HCT116 (cell line): ENCODE measurements at regions not wholly inside any gene's neighbourhood (a gene's known extent, or its start where the extent isn't known, plus 50 kb on each side); places are given as distances from the start of the nearest gene placed in this dataset.

Source experiments
- EZH2 ChIP-seq: fragments of 200-600 bp; sonication (generic); IDR thresholded peaks from 2 replicates; pipeline ENCODE4 v1.6.1; 2017; ENCODE audit warnings: antibody characterized with exemption, mixed run types
- EZH2phosphoT487 ChIP-seq: fragments of 200-600 bp; IDR thresholded peaks from 2 replicates; pipeline ENCODE4 v1.6.1; 2018; ENCODE audit warnings: antibody characterized with exemption, borderline replicate concordance
- JUND ChIP-seq: IDR thresholded peaks from 2 replicates; pipeline ENCODE4 v1.6.1; 2012
- POLR2A ChIP-seq: IDR thresholded peaks from 2 replicates; pipeline ENCODE4 v1.7.0; 2011; ENCODE audit warnings: borderline replicate concordance; ENCODE audit not compliant: insufficient read depth, insufficient read length; ENCODE audit errors: extremely low read depth
- POLR2AphosphoS5 ChIP-seq: IDR thresholded peaks from 2 replicates; pipeline ENCODE4 v1.6.1; 2011; ENCODE audit warnings: mild to moderate bottlenecking, low read depth, low read length, moderate library complexity
- SIN3A ChIP-seq: IDR thresholded peaks from 2 replicates; pipeline ENCODE4 v1.6.1; 2012; ENCODE audit warnings: low read depth
- SP1 ChIP-seq: IDR thresholded peaks from 2 replicates; pipeline ENCODE4 v1.6.1; 2012; ENCODE audit warnings: low read depth
- YY1 ChIP-seq: IDR thresholded peaks from 2 replicates; pipeline ENCODE4 v1.6.1; 2011; ENCODE audit warnings: low read length, low read depth, moderate library complexity, mild to moderate bottlenecking; ENCODE audit not compliant: insufficient replicate concordance; ENCODE audit errors: extremely low read depth
- TF ChIP-seq, protein P1 (sequence below), 3 experiments: fragments of 200-600 bp in 1 of 3; sonication (generic) in 1 of 3; IDR thresholded peaks in 2 of 3; conservative IDR thresholded peaks in 1 of 3; 2 replicates each; pipeline ENCODE4 v1.5.1; 2012 to 2017; ENCODE audit warnings: low read depth in 2 of 3, low read length in 2 of 3, antibody characterized with exemption in 1 of 3, borderline replicate concordance in 1 of 3, control low read depth in 1 of 3, mild to moderate bottlenecking in 1 of 3, mixed read lengths in 1 of 3, mixed run types in 1 of 3, moderate library complexity in 1 of 3; ENCODE audit not compliant: insufficient read depth in 1 of 3
- TF ChIP-seq, protein P2 (sequence below): IDR thresholded peaks from 2 replicates; pipeline ENCODE4 v1.6.1; 2012; ENCODE audit warnings: low read depth
- TF ChIP-seq, protein P3 (sequence below): IDR thresholded peaks from 2 replicates; pipeline ENCODE4 v1.6.1; 2012
- TF ChIP-seq, protein P4 (sequence below): IDR thresholded peaks from 2 replicates; pipeline ENCODE4 v1.6.1; 2012

DNA sequence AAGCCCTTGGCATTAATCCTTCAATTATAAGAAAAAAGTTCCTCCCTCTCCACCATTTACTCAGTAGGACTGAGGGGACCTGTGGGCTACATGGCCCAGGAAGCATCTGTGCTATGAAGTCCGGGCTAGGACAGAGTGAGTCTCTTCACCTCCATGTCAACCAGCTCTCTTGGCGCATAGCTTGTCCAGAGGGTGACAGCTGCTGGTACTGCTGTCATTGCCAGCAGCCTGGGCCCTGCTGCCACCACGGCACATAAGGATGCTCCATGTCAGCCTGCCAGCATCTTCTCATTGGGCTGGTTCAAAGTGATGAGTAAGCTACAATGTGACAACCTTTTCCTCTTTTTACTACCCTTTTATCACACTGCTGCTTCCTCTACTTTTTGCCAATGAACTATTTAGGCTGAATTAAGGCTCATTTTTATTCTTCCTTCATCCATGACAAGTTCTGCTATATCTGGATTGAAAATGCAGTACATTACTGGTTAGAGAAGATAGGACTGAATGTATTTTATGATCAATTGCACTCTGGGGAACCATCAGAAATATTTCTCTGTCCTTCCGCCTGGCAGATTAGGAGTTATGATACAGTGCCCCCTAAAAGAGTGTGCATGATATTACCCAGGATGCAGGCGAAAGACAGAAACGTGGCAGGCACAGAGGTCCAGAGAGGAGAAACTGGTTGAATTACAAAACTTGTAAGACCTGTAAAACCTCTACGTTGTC, 258.9 kb upstream of the TNP1 start:
- TF ChIP-seq, protein P1, sequence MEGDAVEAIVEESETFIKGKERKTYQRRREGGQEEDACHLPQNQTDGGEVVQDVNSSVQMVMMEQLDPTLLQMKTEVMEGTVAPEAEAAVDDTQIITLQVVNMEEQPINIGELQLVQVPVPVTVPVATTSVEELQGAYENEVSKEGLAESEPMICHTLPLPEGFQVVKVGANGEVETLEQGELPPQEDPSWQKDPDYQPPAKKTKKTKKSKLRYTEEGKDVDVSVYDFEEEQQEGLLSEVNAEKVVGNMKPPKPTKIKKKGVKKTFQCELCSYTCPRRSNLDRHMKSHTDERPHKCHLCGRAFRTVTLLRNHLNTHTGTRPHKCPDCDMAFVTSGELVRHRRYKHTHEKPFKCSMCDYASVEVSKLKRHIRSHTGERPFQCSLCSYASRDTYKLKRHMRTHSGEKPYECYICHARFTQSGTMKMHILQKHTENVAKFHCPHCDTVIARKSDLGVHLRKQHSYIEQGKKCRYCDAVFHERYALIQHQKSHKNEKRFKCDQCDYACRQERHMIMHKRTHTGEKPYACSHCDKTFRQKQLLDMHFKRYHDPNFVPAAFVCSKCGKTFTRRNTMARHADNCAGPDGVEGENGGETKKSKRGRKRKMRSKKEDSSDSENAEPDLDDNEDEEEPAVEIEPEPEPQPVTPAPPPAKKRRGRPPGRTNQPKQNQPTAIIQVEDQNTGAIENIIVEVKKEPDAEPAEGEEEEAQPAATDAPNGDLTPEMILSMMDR (IDR thresholded peaks at IDR 0.05 in 2 of 3, conservative IDR thresholded peaks at IDR 0.05 in 1 of 3; ENCODE audit: borderline replicate concordance in 1 of 3, insufficient read depth in 1 of 3, low read depth in 2 of 3, low read length in 2 of 3) = no peak
- TF ChIP-seq POLR2A = no peak
- TF ChIP-seq, protein P2, sequence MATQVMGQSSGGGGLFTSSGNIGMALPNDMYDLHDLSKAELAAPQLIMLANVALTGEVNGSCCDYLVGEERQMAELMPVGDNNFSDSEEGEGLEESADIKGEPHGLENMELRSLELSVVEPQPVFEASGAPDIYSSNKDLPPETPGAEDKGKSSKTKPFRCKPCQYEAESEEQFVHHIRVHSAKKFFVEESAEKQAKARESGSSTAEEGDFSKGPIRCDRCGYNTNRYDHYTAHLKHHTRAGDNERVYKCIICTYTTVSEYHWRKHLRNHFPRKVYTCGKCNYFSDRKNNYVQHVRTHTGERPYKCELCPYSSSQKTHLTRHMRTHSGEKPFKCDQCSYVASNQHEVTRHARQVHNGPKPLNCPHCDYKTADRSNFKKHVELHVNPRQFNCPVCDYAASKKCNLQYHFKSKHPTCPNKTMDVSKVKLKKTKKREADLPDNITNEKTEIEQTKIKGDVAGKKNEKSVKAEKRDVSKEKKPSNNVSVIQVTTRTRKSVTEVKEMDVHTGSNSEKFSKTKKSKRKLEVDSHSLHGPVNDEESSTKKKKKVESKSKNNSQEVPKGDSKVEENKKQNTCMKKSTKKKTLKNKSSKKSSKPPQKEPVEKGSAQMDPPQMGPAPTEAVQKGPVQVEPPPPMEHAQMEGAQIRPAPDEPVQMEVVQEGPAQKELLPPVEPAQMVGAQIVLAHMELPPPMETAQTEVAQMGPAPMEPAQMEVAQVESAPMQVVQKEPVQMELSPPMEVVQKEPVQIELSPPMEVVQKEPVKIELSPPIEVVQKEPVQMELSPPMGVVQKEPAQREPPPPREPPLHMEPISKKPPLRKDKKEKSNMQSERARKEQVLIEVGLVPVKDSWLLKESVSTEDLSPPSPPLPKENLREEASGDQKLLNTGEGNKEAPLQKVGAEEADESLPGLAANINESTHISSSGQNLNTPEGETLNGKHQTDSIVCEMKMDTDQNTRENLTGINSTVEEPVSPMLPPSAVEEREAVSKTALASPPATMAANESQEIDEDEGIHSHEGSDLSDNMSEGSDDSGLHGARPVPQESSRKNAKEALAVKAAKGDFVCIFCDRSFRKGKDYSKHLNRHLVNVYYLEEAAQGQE = no peak
- no peak for TF ChIP-seq JUND
- no peak for TF ChIP-seq EZH2phosphoT487
- TF ChIP-seq, protein P3, sequence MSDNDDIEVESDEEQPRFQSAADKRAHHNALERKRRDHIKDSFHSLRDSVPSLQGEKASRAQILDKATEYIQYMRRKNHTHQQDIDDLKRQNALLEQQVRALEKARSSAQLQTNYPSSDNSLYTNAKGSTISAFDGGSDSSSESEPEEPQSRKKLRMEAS = no peak
- TF ChIP-seq, protein P4, sequence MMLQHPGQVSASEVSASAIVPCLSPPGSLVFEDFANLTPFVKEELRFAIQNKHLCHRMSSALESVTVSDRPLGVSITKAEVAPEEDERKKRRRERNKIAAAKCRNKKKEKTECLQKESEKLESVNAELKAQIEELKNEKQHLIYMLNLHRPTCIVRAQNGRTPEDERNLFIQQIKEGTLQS = no peak
- TF ChIP-seq SP1 = no peak
- no peak for TF ChIP-seq POLR2AphosphoS5
- TF ChIP-seq SIN3A = no peak
- no peak for TF ChIP-seq YY1
- no peak for TF ChIP-seq EZH2
